Esophagus muscularis mucosa (tissue), 3 donors: ENCODE measurements at regions not wholly inside any gene's neighbourhood (a gene's known extent, or its start where the extent isn't known, plus 50 kb on each side); places are given as distances from the start of the nearest gene placed in this dataset.

ENCODE experiments used
- CTCF ChIP-seq, 3 experiments: fragments of 200-600 bp in 2 of 3; fragments of 450-650 bp in 1 of 3; sonication (generic) in 2 of 3; IDR thresholded peaks; one replicate each; pipeline ENCODE4 v1.5.1; 2017 to 2019; ENCODE audit warnings: antibody characterized with exemption in 3 of 3, mild to moderate bottlenecking in 2 of 3, moderate library complexity in 1 of 3
- POLR2A ChIP-seq: fragments of 450-650 bp; IDR thresholded peaks from one replicate; pipeline ENCODE4 v1.6.1; 2017; ENCODE audit warnings: antibody characterized with exemption, moderate library complexity, mild to moderate bottlenecking, low read depth
- POLR2AphosphoS5 ChIP-seq, 2 donors: sonication (generic); formaldehyde crosslinking; IDR thresholded peaks; one replicate each; pipeline ENCODE4 v1.6.1; 2017; ENCODE audit warnings: antibody characterized with exemption in 2 of 2

DNA sequence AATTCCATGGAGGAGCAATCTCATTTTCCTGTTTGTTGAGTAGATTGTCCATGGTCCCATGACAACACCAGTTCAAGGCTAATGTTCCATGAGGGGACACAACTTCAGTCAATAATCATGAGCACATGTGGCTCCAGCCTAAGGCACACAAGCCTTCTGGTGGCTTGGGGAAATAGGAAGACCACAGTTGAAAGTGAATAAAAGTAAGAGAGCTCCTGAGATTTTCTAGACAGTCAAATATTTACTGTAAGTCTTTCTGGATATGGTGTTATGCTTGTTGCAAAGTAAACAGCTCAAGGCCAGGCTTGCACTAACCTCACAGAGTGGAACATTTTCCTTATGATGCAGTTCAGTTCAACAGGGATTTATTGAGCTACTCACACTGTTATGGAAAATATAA, 206.9 kb upstream of the SLC38A2 start:
- no peak for TF ChIP-seq POLR2A
- TF ChIP-seq POLR2AphosphoS5 (IDR thresholded peaks at IDR 0.05), result no peak
- no peak for TF ChIP-seq CTCF (IDR thresholded peaks at IDR 0.05)
